MCF 10A (cell line): ENCODE measurements at regions not wholly inside any gene's neighbourhood (a gene's known extent, or its start where the extent isn't known, plus 50 kb on each side); places are given as distances from the start of the nearest gene placed in this dataset.
"Not testable (repeated sequence)": the region's sequence is repeated elsewhere in the genome, so short reads cannot be mapped to it uniquely, and the experiment has no call there.

ENCODE experiments used
- BruUV-seq: library from RNA; stranded (reverse); fragments of 400-500 nt; replicated peaks from 2 replicates; lab custom pipeline; 2021; lab: Mats Ljungman, UMichigan
- CTCF ChIA-PET: fragments of 300-600 bp; sonication (Branson Sonifier 250); formaldehyde crosslinking; extraction: SDS; loops from one replicate; lab custom pipeline; 2021; ENCODE audit warnings: antibody characterized with exemption, inconsistent platforms; lab: Yijun Ruan, JAX
- POLR2A ChIA-PET: fragments of 300-600, 350-650 bp; sonication (Branson Sonifier 250); formaldehyde crosslinking; extraction: SDS; loops from one replicate; lab custom pipeline; 2020; ENCODE audit warnings: antibody characterized with exemption, inconsistent platforms; lab: Yijun Ruan, JAX
- DNase-seq: peaks from one replicate; pipeline ENCODE4 v3.0.0-alpha.2; 2018; ENCODE audit not compliant: unreplicated experiment
- H3K27ac Mint-ChIP-seq: one replicate; pipeline ENCODE4 v1.8.0; 2022; ENCODE audit warnings: mild to moderate bottlenecking, low read depth, mixed read lengths; ENCODE audit not compliant: unreplicated experiment
- H3K27me3 Mint-ChIP-seq: one replicate; pipeline ENCODE4 v1.8.0; 2022; ENCODE audit warnings: mixed read lengths; ENCODE audit not compliant: insufficient read depth, unreplicated experiment
- H3K36me3 Mint-ChIP-seq: one replicate; pipeline ENCODE4 v1.8.0; 2022; ENCODE audit warnings: mild to moderate bottlenecking, moderate library complexity, mixed read lengths; ENCODE audit not compliant: insufficient read depth, unreplicated experiment
- H3K4me1 Mint-ChIP-seq: one replicate; pipeline ENCODE4 v1.8.0; 2022; ENCODE audit warnings: mixed read lengths; ENCODE audit not compliant: insufficient read depth, unreplicated experiment
- H3K4me3 Mint-ChIP-seq: one replicate; pipeline ENCODE4 v1.8.0; 2022; ENCODE audit warnings: mild to moderate bottlenecking, moderate library complexity, mixed read lengths; ENCODE audit not compliant: unreplicated experiment
- H3K9me3 Mint-ChIP-seq: one replicate; pipeline ENCODE4 v1.8.0; 2022; ENCODE audit warnings: mixed read lengths; ENCODE audit not compliant: unreplicated experiment
- CTCF ChIP-seq: fragments of 200-600 bp; IDR thresholded peaks from one replicate; pipeline ENCODE4 v1.8.0; 2022; ENCODE audit warnings: antibody characterized with exemption, mild to moderate bottlenecking; ENCODE audit not compliant: unreplicated experiment
- intact Hi-C: fragments of 100-400 bp; cut with micrococcal nuclease; formaldehyde crosslinking; loops from 2 replicates; pipeline ENCODE4 v1.14.1; 2022

GRCh38 chr2:242075168-242075567 lies 205.6 kb downstream of the RTP5 start:
- Mint-ChIP-seq H3K36me3 (peaks cover 6% of the 10 kb centered on the region), H3K9me3 (no peaks in the 10 kb centered on the region), H3K27me3 (no peaks in the 10 kb centered on the region), H3K27ac (peak overlapping the region; percentile 89), H3K4me1 (peaks cover 37% of the 10 kb centered on the region), H3K4me3 (peak overlapping the region; percentile 6)
- peak; percentile 84 for DNase-seq
- no TSS peak for BruUV-seq
- intact Hi-C loops, result no loop called here
- ChIA-PET POLR2A (no interaction called here), CTCF (interaction anchor here (0.9 kb wide), 1 partner anchor 93 kb away, joined by 3 read pairs; no protein-coding TSS in a partner anchor)
- no peak for TF ChIP-seq CTCF

DNA sequence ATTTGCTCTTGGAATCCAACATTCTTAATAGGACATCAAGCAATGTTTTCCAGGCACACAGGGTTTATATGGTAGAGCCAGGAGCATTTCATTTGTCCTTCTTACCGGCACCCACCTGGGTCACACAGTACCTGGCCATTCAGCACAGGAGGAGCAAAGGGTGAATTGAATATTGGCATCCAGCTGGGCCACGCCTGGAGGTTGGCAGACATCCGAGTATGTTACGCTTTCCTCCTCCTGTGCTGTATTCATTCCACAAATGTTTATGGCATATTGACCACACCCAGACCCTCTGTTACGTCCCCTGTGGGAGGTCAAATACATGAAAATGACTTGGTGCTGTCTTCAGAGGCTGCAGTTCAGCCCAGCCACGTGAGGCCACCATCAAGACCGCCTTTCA lies 206.2 kb downstream of the RTP5 start:
- BruUV-seq, result no TSS peak
- intact Hi-C loops, result no loop called here
- Mint-ChIP-seq H3K27me3 (no peaks in the 10 kb centered on the region), H3K36me3 (peaks cover 6% of the 10 kb centered on the region), H3K27ac (peak overlapping the region; percentile 89), H3K9me3 (no peaks in the 10 kb centered on the region), H3K4me1 (peaks cover 32% of the 10 kb centered on the region), H3K4me3 (peak overlapping the region; percentile 6)
- TF ChIP-seq CTCF, result no peak
- DNase-seq, result peak; percentile 49
- ChIA-PET CTCF (interaction anchor here (0.9 kb wide), 1 partner anchor 94 kb away, joined by 3 read pairs; no protein-coding TSS in a partner anchor), POLR2A (no interaction called here)

- POLR2A ChIA-PET, H3K27ac Mint-ChIP-seq, DNase-seq, CTCF ChIA-PET, intact Hi-C loops, H3K27me3 Mint-ChIP-seq, BruUV-seq, H3K9me3 Mint-ChIP-seq, H3K36me3 Mint-ChIP-seq: not testable (repeated sequence)
- peak overlapping the region; percentile 6 for H3K4me3 Mint-ChIP-seq
- peaks cover 27% of the 10 kb centered on the region for H3K4me1 Mint-ChIP-seq
Measured at GRCh38 chr2:242076184-242076583, 206.7 kb downstream of the RTP5 start.

GRCh38 chr2:242078426-242078825 lies 208.9 kb downstream of the RTP5 start:
- peaks cover 26% of the 10 kb centered on the region for H3K4me1 Mint-ChIP-seq
- H3K36me3 Mint-ChIP-seq, intact Hi-C loops, H3K27ac Mint-ChIP-seq, CTCF ChIA-PET, H3K9me3 Mint-ChIP-seq, H3K27me3 Mint-ChIP-seq, BruUV-seq, POLR2A ChIA-PET, H3K4me3 Mint-ChIP-seq, DNase-seq: not testable (repeated sequence)

- BruUV-seq, result not testable (repeated sequence)
Measured at GRCh38 chr2:242079792-242080191, 210.3 kb downstream of the RTP5 start.

DNA sequence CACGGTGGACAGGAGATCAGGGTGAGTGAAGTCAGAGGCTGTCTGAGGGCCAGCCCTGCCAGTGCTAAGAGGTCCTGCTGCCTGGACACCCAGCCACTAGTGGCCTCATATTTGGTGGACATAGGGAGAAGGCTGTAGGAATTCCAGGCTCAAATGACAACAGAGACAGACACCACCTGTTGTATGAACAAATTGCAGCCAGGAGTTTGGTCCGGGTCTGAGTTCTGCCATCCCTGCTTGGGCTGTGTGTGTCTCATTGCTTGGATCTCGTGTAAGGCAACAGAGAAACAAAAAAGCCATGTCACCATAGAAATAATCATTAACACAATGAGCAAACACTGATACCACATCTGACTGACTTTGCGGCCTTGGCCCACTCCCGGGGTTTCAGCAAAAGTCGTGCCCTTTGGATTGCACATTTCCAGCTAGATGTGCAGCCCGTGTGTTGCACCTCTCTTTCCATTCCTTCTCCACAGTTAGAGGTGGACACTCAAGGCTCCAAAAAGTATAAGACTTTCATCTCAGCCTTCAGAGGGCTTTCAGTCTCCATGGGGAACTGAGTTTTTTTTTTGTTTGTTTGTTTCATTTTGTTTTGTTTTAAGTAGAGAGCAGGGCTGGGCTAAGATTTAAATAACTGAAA lies 211.2 kb downstream of the RTP5 start:
- DNase-seq, CTCF ChIA-PET, H3K36me3 Mint-ChIP-seq, H3K27ac Mint-ChIP-seq, BruUV-seq, H3K27me3 Mint-ChIP-seq, H3K4me3 Mint-ChIP-seq, intact Hi-C loops, H3K9me3 Mint-ChIP-seq: not testable (repeated sequence)
- POLR2A ChIA-PET, result interaction anchor here (0.7 kb wide), 1 partner anchor 155 kb away, joined by 3 read pairs; no protein-coding TSS in a partner anchor
- peaks cover 15% of the 10 kb centered on the region for H3K4me1 Mint-ChIP-seq

More at GRCh38 chr2:242079792-242080191, 210.3 kb downstream of the RTP5 start:
- H3K36me3 Mint-ChIP-seq, H3K27me3 Mint-ChIP-seq, H3K4me3 Mint-ChIP-seq, CTCF ChIA-PET, H3K9me3 Mint-ChIP-seq, POLR2A ChIA-PET, intact Hi-C loops, H3K27ac Mint-ChIP-seq, DNase-seq: not testable (repeated sequence)
- peaks cover 24% of the 10 kb centered on the region for H3K4me1 Mint-ChIP-seq

- POLR2A ChIA-PET, BruUV-seq: not testable (repeated sequence)
Measured at GRCh38 chr2:242084034-242084433, 214.5 kb downstream of the RTP5 start.

More at GRCh38 chr2:242084034-242084433, 214.5 kb downstream of the RTP5 start:
- H3K27ac Mint-ChIP-seq, H3K36me3 Mint-ChIP-seq, H3K27me3 Mint-ChIP-seq, H3K4me3 Mint-ChIP-seq, CTCF ChIA-PET, intact Hi-C loops, H3K9me3 Mint-ChIP-seq, DNase-seq: not testable (repeated sequence)
- H3K4me1 Mint-ChIP-seq, result peaks cover 16% of the 10 kb centered on the region
